ENCODE measurements at regions not wholly inside any gene's neighbourhood (a gene's known extent, or its start where the extent isn't known, plus 50 kb on each side); places are given as distances from the start of the nearest gene placed in this dataset.

DNA sequence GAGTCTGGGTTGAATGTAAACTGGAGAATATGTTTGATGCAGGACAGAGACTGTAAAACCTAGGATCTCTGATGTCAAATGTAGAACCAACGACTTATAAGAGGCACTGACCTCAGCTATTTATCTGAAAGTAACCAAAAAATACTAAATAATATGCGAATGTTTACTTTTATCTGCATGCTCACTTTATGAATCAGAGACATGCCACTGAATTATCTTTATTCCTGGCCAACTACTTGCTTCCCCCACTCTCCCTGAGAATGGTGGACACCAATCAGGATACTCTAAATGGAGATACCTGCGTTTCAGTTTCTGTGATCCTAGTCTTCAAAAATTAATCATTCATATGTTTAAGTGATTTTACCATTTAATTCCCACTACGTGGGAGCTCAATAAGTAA is 1038.4 kb upstream of the PABPC4L start:
- no peak for DNase-seq (ENCODE audit: low read depth in 3 of 3, low spot score in 2 of 3)

DNA sequence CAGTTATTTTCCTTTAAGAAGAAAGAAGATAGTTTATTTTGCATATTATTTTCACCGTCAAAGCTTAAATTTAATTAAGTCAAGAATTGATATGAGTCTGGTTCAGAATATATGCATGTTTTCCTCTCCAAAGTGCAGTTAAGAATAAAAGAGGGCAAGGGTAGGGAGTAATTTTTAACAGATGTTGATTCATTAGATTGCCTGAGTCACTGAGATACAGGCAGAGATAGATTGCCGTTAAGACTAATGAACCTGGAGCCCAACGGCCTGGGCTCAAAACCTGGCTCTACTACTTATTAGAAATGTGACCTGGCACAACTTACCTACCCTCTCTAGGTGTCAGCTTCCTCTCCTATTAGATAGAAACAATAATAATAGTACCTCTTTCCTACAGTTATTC is 1037.4 kb upstream of the PABPC4L start:
- DNase-seq (ENCODE audit: low read depth in 3 of 3, low spot score in 2 of 3) = no peak

DNA sequence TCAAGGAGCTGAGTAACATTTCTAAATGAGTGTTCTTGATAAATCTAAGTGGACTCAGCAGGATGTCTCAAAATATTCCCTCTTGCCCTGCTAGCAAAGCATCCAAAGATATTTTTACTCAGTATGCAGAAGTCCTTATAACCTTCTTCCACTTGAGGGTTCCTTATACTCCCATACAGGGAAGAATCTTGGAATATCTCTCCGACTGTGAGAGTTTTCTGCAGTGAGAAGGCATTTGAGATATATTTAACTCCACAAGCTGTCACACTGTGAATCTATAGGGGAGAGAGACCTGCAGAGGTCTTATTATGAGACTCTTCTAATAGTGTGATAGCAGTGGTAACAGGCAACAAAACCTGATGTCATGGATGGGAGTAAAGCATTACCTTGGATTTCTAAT is 1034.5 kb upstream of the PABPC4L start:
- DNase-seq (ENCODE audit: low read depth in 3 of 3, low spot score in 2 of 3) = no peak

DNA sequence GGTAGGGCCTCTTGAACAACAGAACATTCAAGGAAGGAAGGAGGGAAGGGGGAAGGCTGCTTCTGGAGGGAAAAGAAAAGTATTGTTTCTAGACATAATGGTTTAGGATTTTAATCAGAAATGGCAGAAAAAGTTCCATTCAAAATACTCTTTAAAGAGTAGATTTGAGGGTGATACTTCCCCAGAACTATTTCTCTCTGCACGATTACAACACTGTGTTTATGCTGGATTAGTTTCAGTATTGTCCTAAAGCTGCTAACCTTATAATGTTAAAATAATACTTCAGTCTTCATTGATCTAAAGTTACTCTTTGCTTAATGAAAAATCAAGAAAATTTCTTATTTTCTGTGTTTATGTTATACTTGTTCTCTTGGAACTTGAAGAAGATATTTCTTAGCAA is 1026.3 kb upstream of the PABPC4L start:
- no peak for DNase-seq (ENCODE audit: low read depth in 3 of 3, low spot score in 2 of 3)

DNA sequence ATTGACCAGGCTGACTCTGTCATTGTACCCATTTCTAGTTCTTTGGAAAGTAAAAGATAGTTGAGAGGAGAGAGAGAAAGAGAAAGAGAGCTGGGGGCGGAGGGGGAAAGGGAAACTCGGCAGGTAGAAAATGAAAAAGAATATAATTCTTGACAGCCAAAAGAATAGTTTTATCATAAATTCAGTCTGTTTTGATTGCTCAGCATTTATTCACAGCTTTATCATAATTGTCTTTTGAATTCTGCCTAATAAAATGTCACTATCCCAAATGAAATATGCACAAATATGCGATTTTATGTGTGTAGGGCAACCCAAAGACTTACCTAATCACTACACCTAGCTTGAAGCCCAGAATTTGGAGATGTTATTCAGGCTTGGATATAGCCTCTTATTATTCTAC is 1024.0 kb upstream of the PABPC4L start:
- DNase-seq (ENCODE audit: low read depth in 3 of 3, low spot score in 2 of 3) = no peak

DNA sequence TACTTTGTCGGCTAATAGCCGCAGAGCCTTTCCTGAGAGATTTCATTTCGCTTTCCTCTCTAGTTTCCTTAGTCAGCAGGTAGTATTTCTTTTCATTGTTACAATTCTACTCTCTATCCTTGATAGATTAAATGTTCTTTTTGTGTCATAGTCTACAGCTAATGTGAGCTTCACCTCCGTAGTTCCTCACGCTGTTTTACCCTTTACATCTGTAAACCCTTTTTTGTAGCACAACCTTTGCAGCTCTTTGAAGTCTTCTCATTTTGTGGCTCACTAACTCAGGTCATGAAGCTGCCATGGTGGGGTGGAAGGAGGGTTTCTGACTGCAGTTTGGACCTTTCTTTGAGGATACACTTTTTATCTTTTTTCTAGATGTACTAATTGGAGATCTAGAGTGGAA is 1008.8 kb upstream of the PABPC4L start:
- DNase-seq (ENCODE audit: low read depth in 3 of 3, low spot score in 2 of 3) = no peak

DNA sequence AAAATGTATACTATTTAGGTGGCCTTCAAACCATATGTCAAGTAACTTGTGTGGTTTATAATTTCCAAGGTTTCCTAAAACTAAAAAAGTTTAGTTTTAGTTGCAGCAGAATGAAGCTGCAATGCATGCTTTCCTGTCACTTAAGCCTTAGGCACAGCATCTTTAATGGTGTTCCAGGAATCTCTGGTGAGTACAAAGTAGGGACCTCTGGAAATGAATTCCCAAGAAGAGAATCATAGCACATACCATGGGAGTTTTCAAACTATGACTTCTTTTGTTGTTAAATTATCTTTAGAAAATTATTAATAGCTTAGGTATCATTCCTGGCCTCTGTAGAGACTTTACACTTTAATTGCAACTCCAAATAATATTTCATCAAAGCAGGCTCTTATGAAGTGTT is 1005.9 kb upstream of the PABPC4L start:
- DNase-seq (ENCODE audit: low read depth in 3 of 3, low spot score in 2 of 3) = no peak

DNA sequence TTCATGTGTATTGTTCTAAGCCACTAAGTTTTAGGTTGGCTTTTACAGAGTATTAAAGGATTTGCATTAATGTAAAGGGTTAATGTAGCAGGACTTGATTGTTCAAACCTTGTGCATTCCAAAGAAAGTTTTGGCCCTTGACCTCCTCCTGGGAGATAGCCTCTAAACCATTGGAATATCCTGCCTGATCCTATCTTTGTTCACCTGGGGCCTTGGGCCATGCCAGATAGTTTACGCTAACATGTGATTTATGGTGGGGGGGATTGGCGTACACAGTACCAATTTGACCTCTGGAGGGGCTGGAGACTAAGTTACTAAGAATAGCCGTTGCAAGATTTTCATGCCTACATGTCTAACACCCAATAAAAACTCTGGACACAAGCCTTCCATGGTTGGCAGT is 1002.7 kb upstream of the PABPC4L start:
- no peak for DNase-seq (ENCODE audit: low read depth in 3 of 3, low spot score in 2 of 3)

DNA sequence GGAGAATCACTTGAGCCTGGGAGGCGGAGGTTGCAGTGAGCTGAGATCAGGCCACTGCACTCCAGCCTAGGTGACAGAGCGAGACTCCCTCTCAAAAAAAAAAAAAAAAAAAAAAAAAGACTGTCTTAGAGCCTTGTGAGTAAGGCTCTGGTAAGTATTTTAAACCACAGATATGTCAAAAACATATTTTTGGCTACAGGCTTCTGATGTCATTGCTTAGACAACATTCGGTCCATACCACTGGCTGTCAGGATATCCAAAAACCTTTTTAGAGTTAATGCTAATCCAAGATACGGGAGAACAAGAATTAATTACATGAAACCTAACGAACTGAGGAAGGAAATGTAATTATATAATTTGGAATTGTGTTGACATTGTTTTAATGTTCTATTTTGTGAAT is 999.5 kb upstream of the PABPC4L start:
- DNase-seq (ENCODE audit: low read depth in 3 of 3, low spot score in 2 of 3) = no peak

DNA sequence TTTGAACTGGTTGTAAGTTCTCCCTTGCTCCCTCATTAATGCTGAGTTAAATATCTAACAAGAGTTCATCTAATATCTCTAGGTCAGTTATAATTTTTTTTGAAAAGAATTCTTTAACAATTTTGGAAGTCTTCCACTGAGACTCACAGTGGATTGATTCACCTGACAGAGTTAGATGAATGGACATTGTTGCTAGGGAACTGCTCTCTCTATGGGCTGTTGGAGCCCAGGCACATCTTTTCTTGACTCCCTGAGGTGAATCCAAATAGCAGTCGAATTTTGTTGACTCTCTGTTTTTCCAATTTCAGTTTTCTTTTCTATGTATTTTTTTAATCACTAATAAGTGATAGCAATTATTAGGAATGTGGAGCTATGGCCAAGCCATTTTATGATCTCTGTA is 996.1 kb upstream of the PABPC4L start:
- DNase-seq (ENCODE audit: low read depth in 3 of 3, low spot score in 2 of 3) = no peak

DNA sequence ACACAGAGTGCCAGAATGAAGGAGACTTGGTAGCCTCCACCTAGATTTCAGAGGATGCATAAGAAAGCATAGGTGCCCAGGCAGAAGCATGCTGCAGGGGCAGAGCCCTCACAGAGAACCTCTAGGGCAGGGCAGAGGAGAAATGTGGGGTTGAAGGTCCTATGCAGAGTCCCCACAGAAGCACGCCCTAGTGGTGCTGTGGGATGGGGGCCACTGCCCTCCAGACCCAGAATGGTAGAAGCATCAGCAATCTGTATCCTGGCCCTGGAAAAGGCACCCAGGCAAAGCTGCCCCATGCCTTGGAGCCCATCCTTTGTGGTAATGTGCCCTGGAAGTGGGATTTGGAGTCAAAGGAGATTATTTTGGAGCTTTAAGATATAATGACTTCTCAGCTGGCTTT is 992.9 kb upstream of the PABPC4L start:
- no peak for DNase-seq (ENCODE audit: low read depth in 3 of 3, low spot score in 2 of 3)

DNA sequence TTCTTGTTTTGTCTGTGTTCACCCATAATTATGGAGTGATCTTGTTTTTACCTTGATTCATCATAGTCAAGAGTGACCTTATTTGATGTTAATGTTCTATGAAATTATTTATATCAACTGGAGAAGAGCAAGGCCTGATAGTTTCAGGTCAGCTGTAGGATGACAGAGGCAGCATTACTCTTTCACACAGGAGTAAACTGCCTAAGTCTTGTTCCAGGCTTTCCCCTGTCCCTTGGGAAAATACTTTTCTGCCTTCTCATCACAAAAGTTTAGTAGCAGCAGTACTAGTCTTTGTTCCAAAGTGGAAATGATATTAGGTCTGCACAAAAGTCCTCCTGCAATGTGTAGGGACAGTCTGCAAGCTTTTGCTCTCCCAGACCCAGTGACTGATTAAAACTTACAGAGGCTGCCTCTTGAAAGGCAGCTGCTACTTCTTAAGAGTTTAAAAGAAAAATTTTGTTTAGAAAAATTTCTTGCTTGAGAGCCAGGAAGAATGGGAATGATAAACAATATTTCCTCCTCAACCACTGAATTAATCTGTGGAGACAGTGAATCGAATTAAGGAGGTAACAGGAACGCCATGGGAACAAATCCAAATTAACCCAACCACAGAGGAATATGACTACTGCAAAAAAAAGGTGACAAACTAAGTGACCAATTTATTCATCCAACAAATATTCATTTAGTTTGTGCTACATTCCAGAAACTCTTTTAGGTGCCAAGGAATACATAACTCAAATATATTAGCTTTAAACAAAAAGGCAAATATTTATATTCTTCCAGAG is 991.4 kb upstream of the PABPC4L start:
- no peak for DNase-seq (ENCODE audit: low read depth in 3 of 3, low spot score in 2 of 3)

DNA sequence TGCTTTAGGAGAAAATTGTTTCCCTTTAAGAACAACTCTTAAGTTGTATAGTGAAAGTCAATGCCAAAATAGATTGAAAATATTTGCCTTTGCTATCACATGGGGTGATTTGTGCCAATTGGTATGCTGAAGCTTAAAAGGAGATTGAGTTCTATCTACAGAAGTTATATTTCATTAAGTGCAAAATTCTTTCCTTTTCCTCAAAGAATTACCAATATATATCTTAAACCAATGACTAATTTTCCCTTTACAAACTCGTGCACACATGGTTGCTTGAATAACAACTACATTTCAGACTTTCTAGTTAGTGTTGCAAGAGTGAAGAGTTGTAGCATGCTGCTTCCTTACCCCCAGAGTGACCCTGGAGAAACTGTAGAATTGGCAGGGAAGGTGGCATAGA is 990.0 kb upstream of the PABPC4L start:
- DNase-seq (ENCODE audit: low read depth in 3 of 3, low spot score in 2 of 3) = no peak

DNA sequence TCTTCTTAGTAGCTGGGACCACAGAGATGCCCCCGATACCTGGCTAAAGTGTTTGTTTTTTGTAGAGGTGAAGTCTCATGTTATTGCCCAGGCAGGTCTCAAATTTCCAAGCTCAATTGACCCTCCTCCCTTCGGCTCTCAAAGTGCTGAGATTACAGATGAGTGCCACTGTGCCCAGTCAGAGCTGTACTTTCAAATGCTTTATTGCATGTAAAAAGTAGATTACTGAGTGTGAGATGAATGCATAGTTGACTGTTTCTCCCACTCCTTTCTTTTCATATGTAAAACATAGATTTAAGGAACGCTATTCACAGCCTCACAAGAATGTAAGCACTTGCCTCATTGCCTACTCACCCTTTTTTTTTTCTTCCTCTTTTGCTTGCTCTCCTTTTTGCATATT is 984.4 kb upstream of the PABPC4L start:
- no peak for DNase-seq (ENCODE audit: low read depth in 3 of 3, low spot score in 2 of 3)

DNA sequence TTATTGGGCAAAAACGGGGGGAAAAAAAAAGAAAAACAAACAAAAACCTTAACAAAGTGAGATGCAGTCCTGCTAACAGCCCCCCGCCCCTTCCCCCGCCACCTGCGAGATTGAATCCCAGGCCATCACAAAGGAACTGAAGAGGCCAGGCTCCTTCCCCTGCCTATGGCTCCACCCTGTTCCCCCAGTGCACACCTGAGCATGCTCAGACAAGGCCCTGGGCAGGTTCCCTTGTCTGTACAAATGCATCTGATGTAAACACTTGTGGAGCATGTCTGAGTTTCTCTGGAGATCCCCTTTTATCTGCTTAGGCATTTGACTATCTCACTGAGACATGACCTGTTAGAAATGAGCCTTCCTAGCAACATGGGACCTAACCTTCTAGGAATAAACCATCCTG is 983.7 kb upstream of the PABPC4L start:
- DNase-seq (ENCODE audit: low read depth in 3 of 3, low spot score in 2 of 3) = no peak

DNA sequence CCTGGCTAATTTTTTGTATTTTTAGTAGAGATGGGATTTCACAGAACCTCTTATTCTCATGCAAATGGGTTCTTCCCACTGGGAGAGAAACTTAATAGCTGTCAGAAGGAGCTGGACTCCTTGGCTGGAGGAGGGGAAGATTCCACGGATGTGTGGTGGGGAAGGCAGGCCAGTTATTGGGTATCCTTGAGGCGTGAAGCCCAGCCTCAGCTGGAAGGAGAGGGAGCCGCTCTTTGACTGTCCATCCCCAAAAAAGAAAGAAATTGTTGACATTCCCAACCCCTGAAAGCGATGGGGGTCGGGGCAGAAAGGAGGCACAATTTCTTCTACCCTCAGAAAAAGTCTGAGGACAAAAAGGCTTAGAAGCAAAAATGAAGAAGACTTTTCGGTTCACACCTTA is 983.1 kb upstream of the PABPC4L start:
- no peak for DNase-seq (ENCODE audit: low read depth in 3 of 3, low spot score in 2 of 3)

DNA sequence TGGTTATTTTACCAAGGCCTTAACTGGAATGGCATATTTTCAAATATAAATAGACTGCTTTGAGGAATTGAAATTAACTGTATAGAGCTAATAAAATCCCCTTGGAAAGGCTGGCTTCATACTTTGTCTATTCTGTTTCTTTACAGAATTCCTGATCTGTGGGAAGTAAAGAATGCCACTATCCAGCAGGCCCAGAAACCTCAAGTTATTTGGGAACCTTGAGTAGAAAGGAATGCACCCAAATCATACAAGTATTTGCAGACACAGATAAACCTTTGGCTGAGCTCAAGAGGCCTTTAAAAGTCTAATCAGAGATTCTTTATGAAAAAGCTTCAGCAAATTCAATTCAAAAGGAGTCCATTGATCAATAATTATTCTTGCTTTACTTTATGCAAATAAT is 975.7 kb upstream of the PABPC4L start:
- no peak for DNase-seq (ENCODE audit: low read depth in 3 of 3, low spot score in 2 of 3)

DNA sequence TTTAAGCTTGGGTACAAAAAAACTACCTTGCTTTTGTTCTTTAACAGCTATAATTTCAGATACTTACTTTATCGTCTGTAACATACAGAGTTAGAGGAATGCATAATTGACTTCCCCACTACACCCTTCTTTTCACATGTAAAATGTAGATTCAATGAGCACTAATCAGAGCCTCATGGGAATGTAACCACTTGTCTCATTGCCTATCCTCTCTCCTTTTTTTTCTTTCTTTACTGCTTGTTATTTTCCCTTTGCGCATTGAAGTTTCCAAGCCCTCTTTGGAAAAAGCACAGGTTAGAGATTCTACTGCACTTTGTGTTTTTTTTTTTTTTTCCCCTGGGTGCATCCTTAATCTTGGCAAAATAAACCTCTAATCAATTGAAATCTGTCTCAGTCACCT is 965.1 kb upstream of the PABPC4L start:
- DNase-seq (ENCODE audit: low read depth in 3 of 3, low spot score in 2 of 3) = no peak

DNA sequence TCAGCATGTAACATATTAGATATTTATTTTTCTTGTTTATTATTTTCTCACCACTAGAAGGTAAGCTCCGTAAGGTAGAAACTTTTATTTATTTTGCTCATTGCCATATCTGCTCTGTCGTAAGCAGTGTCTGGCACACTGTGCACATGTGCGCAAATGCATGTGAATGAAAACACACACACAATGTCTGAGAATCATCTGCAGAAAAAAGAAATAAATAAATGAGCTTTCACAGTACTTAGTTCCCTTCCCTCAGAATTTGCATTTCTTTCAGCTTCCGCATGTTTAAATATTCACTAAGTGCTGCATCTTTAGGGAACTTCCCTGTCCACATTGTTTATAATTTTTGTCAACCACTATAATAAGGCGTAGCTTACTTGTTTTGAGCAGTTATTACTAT is 963.0 kb upstream of the PABPC4L start:
- no peak for DNase-seq (ENCODE audit: low read depth in 3 of 3, low spot score in 2 of 3)

DNA sequence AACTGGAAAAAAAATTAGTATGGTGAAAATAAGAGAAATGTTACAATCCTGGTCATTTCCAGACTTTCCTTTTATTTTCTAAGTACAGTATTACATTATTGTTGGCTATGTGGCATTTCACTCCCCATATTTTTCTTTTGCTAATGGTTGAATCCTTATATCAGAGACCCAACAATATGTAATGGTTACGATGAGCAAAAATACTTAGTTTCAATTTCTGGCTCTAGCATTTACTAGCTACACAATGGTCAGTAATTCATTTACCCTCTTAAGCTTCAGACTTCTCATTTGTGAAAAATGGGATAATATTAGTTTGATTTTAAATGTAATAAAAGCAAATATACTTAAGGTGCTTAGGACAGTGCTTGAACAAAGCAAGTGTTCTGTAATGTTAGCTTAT is 942.9 kb upstream of the PABPC4L start:
- DNase-seq (ENCODE audit: low read depth in 3 of 3, low spot score in 2 of 3) = no peak

DNA sequence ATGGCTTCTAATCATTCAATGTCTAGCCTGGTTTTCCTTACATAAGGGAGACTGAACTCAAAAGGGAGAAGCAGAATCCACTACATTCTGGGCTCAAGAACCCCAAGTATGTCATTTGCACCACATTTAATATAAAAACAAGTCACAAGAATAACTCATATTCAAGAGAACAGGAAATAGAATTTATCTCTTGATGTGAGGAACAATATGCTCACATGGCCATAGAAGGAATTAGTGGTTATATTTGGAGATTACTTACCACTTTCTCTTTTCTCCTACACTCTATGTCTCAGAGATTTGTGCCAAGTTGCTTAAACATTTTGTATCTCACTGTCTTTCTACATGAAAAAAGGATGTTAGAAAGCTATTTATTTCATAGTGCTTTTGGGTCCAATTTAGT is 922.6 kb upstream of the PABPC4L start:
- no peak for DNase-seq (ENCODE audit: low read depth in 3 of 3, low spot score in 2 of 3)

DNA sequence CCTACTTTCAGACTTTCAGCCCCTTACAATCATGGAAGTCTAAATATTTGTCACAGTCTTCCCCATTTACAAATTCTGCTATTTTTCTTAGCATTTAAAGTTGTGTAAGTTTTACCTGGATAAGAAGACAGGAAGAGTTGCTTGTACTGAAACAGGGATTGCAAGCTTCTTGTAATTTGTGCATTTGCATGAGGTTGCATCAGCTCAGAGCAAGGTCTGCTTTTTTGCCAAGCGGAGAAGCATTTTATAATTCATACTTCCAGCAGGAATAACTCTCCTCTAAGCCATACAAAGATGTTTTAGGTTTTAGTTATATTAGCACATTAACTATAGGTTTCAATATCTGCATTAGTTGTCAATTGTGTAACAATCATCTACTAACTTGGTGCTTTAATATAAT is 922.0 kb upstream of the PABPC4L start:
- no peak for DNase-seq (ENCODE audit: low read depth in 3 of 3, low spot score in 2 of 3)

DNA sequence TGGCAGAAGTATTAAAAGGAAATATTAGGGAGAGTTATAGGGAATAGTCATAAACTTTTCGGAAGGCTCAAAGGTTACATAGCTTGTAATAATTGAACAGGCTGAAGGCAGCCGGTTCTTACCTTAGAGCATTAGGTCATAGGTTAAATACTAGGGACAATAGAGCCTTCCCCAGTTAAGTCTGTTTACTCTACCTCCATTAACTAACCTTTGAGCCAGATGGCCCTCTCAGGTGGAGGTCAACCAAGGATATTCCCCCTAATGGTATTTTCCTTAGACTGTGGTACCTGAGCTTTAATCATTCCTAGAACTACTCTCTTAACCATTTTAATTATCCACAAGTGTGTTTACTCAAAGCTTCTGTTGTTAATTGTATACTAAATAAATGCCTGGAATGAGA is 920.9 kb upstream of the PABPC4L start:
- DNase-seq (ENCODE audit: low read depth in 3 of 3, low spot score in 2 of 3) = no peak

All from right renal cortex interstitium (tissue), 3 donors.